ENCODE measurements at regions not wholly inside any gene's neighbourhood (a gene's known extent, or its start where the extent isn't known, plus 50 kb on each side); places are given as distances from the start of the nearest gene placed in this dataset.

DNA sequence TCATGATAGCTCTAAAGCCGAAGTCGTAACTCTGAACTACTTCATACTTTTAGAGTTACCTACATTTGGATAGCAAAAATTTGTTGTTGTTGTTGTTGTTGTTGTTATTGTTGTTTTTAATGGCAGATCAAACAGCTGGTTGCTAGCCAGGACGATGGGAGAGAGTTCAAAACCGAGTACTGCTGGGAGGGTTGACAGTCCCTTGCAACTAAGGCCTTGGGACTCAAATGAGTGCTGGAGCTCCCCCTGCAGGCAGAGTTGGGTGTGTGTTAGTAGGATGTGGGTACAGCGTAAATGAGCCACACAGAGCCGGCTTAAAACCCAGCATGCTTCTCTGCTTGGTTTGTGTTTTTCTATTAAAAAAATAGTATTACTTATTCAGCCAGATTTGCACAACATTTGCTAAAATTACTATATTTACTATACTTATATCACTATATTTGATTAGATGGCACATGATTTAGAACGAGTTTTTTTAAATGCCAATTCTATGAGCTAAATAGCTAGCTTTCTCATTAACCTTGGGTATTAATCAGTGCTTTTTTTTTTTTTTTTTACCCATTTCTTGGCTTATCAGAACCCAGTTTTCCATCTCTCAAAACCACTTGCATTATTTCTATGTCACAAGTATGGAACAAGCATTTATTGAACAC, 129.2 kb upstream of the SYT6 start:
- TF ChIP-seq ZNF426 (tag by site-specific recombination; IDR thresholded peaks at IDR 0.05) (no peak), ZNF366 (tag by site-specific recombination; conservative IDR thresholded peaks at IDR 0.05) (no peak)

Measured in HEK293 (cell line).